Vagina (tissue), 2 donors: ENCODE measurements at regions not wholly inside any gene's neighbourhood (a gene's known extent, or its start where the extent isn't known, plus 50 kb on each side); places are given as distances from the start of the nearest gene placed in this dataset.
A peak's percentile ranks its signal among the peaks of the same experiment; 100 is the strongest.

ENCODE experiments used
- DNase-seq, 2 donors: peaks; one replicate each; pipeline ENCODE4 v3.0.0-alpha.2; 2017; ENCODE audit errors: extremely low spot score in 2 of 2
- H3K27ac ChIP-seq: fragments of 200-600 bp; sonication (generic); one replicate; pipeline ENCODE4 v1.5.1; 2019
- H3K27me3 ChIP-seq: fragments of 200-600 bp; sonication (generic); one replicate; pipeline ENCODE4 v1.5.1; 2019
- H3K36me3 ChIP-seq, 2 donors: fragments of 200-600 bp; sonication (generic); one replicate each; pipeline ENCODE4 v1.5.1; 2017 to 2019
- H3K4me1 ChIP-seq: fragments of 200-600 bp; sonication (generic); one replicate; pipeline ENCODE4 v1.5.1; 2019
- H3K4me3 ChIP-seq, 2 donors: fragments of 200-600 bp; sonication (generic); 1 replicate in 1 of 2; 2 replicates in 1 of 2; pipeline ENCODE4 v1.5.1; 2016 to 2019
- H3K9me3 ChIP-seq: fragments of 200-600 bp; sonication (generic); one replicate; pipeline ENCODE4 v1.5.1; 2019
- POLR2A ChIP-seq, 2 donors: fragments of 450-650 bp; IDR thresholded peaks; one replicate each; pipeline ENCODE4 v1.6.1; 2017; ENCODE audit warnings: antibody characterized with exemption in 2 of 2, mild to moderate bottlenecking in 2 of 2, moderate library complexity in 2 of 2
- POLR2AphosphoS5 ChIP-seq, 2 donors: sonication (generic); formaldehyde crosslinking; IDR thresholded peaks; one replicate each; pipeline ENCODE4 v1.9.0; 2017; ENCODE audit warnings: antibody characterized with exemption in 2 of 2, mild to moderate bottlenecking in 2 of 2, low read depth in 1 of 2; ENCODE audit not compliant: insufficient read depth in 1 of 2
- intact Hi-C: fragments of 100-400 bp; cut with DNase I; formaldehyde crosslinking; loops from one replicate; pipeline ENCODE4 v1.15.1; 2023
- TF ChIP-seq, protein P1 (sequence below), 3 experiments: fragments of 450-650 bp in 2 of 3; fragments of 200-600 bp in 1 of 3; sonication (generic) in 1 of 3; IDR thresholded peaks; one replicate each; pipeline ENCODE4 v1.5.1; 2017 to 2019; ENCODE audit warnings: antibody characterized with exemption in 3 of 3, mild to moderate bottlenecking in 2 of 3, moderate library complexity in 2 of 3

DNA sequence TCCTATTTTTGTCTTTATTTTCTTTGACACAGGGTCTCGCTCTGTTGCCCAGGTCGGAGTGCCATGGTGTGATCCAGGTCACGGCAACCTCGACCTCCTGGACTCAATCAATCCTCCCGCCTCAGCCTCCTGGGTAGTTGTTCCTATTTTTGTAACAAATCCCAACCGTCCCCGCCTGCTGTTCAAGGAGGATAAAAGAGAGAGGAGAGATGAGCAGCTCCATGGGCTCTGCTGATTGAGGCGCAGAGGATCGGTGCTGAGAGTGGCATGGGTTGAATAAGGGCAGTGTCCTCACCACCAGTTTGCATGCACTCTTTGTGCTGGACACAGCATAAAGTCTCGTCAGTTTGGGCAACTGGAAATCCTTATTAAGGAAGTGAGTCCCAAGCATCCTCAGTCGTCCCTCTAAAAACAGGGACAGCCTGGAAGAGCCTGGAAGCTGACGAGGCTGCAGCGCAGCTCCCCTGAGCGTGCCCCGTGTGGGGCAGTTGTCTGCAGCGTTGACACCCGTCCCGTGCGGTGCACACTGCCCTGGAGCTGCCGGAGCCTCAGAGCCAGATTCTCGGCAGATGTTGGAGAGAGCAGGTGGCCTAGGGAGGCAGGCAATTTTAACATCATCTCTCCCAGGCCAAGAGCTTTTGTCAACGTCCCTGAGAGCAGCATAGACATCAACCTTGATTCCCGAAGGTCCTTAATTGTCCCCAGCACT is 404.2 kb upstream of the RNF32 start:
- no peak overlapping the region for H3K27ac ChIP-seq
- no peaks in the 10 kb centered on the region for H3K36me3 ChIP-seq
- no peak overlapping the region for H3K4me3 ChIP-seq
- DNase-seq, result peak; percentile 43 to 69
- intact Hi-C loops, result no loop called here
- no peaks in the 10 kb centered on the region for H3K4me1 ChIP-seq
- no peaks in the 10 kb centered on the region for H3K9me3 ChIP-seq
- no peak for TF ChIP-seq POLR2A (IDR thresholded peaks at IDR 0.05)
- TF ChIP-seq, protein P1, sequence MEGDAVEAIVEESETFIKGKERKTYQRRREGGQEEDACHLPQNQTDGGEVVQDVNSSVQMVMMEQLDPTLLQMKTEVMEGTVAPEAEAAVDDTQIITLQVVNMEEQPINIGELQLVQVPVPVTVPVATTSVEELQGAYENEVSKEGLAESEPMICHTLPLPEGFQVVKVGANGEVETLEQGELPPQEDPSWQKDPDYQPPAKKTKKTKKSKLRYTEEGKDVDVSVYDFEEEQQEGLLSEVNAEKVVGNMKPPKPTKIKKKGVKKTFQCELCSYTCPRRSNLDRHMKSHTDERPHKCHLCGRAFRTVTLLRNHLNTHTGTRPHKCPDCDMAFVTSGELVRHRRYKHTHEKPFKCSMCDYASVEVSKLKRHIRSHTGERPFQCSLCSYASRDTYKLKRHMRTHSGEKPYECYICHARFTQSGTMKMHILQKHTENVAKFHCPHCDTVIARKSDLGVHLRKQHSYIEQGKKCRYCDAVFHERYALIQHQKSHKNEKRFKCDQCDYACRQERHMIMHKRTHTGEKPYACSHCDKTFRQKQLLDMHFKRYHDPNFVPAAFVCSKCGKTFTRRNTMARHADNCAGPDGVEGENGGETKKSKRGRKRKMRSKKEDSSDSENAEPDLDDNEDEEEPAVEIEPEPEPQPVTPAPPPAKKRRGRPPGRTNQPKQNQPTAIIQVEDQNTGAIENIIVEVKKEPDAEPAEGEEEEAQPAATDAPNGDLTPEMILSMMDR (IDR thresholded peaks at IDR 0.05), result no peak
- no peak for TF ChIP-seq POLR2AphosphoS5 (IDR thresholded peaks at IDR 0.05; ENCODE audit: insufficient read depth in 1 of 2, low read depth in 1 of 2)
- no peaks in the 10 kb centered on the region for H3K27me3 ChIP-seq

DNA sequence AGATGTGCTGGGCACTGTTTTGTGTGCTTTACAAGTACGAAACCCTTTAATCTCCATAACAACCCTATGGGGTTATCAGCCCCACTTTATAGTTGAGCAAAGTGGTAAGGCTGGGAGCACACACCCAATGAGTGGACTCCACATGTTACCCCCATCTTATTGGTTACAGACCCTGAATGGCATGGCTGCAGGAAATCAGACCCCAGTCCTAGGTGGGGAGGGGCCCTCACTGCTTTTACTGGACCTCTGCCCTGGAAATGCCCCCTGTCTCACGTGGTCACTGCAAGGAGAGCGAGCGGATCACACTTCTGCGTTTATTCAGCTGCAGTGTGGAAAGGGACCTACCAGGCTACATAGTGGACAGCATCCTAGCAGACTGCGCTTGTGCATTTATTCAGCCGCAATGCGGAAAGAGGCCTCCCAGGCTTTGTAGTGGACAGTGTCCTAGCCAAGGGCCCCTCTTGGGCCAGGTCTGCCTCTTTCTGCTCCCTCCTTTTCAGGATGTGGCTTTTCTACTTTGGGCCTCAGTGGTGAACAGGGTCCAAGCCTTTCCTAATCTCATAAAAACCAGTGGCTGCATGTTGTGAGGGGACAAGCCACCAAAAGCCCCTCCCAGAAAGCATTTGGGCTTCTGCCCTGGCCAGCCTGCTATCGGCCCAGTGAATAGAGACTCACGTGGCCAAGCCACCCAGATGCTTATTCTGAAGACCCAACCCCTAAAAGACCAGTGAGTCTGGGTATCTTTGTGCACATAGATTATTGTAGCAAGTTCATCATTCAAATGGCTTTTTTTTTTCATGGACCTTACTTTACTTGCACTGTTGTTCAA is 405.7 kb upstream of the RNF32 start:
- no peaks in the 10 kb centered on the region for H3K9me3 ChIP-seq
- no peaks in the 10 kb centered on the region for H3K27me3 ChIP-seq
- TF ChIP-seq, protein P1 (IDR thresholded peaks at IDR 0.05), result no peak
- no peak for TF ChIP-seq POLR2AphosphoS5 (IDR thresholded peaks at IDR 0.05; ENCODE audit: insufficient read depth in 1 of 2, low read depth in 1 of 2)
- TF ChIP-seq POLR2A (IDR thresholded peaks at IDR 0.05), result no peak
- H3K27ac ChIP-seq, result no peak overlapping the region
- H3K4me3 ChIP-seq, result no peak overlapping the region
- no peaks in the 10 kb centered on the region for H3K4me1 ChIP-seq
- intact Hi-C loops, result no loop called here
- no peaks in the 10 kb centered on the region for H3K36me3 ChIP-seq
- peak; percentile 61 to 62 for DNase-seq

DNA sequence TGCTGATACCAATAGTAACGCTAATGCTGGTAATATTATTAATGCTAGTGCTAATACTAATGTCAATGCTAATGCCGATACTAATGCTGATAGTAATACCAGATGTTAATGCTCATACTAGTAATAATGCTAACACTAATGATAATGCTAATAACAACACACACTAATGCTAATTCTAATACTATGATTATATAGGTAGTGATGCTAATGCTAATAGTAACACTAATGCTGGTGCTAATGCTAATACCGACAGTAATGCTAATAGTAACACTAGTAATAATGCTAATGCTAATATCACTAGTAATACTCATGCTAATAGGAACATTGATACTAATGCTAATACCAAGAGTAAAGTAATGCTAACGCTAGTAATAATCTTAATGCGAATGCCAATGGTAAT is 406.4 kb upstream of the RNF32 start:
- no peaks in the 10 kb centered on the region for H3K36me3 ChIP-seq
- H3K4me3 ChIP-seq, result no peak overlapping the region
- intact Hi-C loops, result no loop called here
- no peaks in the 10 kb centered on the region for H3K4me1 ChIP-seq
- H3K9me3 ChIP-seq, result no peaks in the 10 kb centered on the region
- no peaks in the 10 kb centered on the region for H3K27me3 ChIP-seq
- TF ChIP-seq POLR2AphosphoS5 (IDR thresholded peaks at IDR 0.05; ENCODE audit: insufficient read depth in 1 of 2, low read depth in 1 of 2) (no peak), POLR2A (IDR thresholded peaks at IDR 0.05) (no peak)
- TF ChIP-seq, protein P1 (IDR thresholded peaks at IDR 0.05), result no peak
- no peak overlapping the region for H3K27ac ChIP-seq
- no peak for DNase-seq

DNA sequence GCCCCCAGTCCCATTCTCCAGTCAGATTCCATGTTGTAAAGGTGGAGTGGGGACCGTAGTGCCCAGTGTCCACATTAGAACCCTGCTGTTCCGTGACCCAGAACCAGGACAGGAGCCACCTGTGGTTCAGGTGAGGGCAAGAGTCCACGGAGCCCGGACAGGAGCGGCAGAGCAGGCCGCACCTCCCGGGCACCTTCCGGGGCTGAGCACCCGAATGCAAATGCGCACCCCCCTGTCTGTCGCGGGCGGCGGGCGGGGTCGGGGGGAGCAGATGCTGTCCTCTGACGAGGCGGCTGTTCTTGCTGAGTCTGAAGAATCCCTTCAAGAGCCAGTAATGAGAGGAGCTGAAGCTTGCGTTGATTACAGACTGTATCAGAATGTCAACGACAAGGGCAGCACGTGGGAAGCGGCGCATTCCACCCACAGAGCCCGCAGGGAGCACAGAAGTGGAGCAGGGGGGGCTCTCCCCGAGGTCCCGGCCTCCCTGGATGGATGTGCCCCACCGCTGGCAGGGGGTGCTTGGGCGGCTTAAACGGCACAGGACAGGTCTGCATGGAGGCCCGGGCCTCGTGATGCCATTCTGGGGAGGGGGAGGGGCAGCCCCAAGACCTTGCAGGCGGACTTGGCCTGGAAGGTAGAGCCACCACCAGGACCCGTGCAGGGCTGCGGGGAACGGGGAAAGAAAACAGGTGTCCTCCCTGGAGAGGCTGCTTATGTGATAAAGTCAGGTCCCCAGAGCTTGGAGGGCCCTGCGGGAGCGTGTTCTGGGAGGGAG is 407.5 kb upstream of the RNF32 start:
- TF ChIP-seq POLR2A (IDR thresholded peaks at IDR 0.05) (no peak), POLR2AphosphoS5 (IDR thresholded peaks at IDR 0.05; ENCODE audit: insufficient read depth in 1 of 2, low read depth in 1 of 2) (no peak)
- TF ChIP-seq, protein P1 (IDR thresholded peaks at IDR 0.05), result no peak
- intact Hi-C loops, result no loop called here
- peak; percentile 74 to 80 for DNase-seq

More for the DNA sequence above, 407.5 kb upstream of the RNF32 start:
- Histone ChIP-seq H3K27me3 (no peaks in the 10 kb centered on the region), H3K27ac (no peak overlapping the region), H3K4me3 (no peak overlapping the region), H3K4me1 (no peaks in the 10 kb centered on the region), H3K9me3 (no peaks in the 10 kb centered on the region), H3K36me3 (no peaks in the 10 kb centered on the region)
